Jurkat, Clone E6-1 (cell line): ENCODE measurements at regions not wholly inside any gene's neighbourhood (a gene's known extent, or its start where the extent isn't known, plus 50 kb on each side); places are given as distances from the start of the nearest gene placed in this dataset.

Experiments
- DNase-seq: peaks from one replicate; pipeline ENCODE4 v3.0.0-alpha.2; 2011; ENCODE audit warnings: low read depth, low spot score
- H3K4me3 ChIP-seq: 2 replicates; pipeline ENCODE4 v1.5.1; 2011; ENCODE audit warnings: mild to moderate bottlenecking, low read length, control low read depth, moderate library complexity

GRCh38 chr3:124163689-124164088, 171.8 kb upstream of the ROPN1 start:
- no peak for DNase-seq
- no peak overlapping the region for H3K4me3 ChIP-seq

GRCh38 chr3:124168271-124168670, 176.3 kb upstream of the ROPN1 start:
- no peak overlapping the region for H3K4me3 ChIP-seq
- DNase-seq, result no peak

GRCh38 chr3:124172283-124172682, 180.4 kb upstream of the ROPN1 start:
- no peak for DNase-seq
- H3K4me3 ChIP-seq, result no peak overlapping the region

- no peak overlapping the region for H3K4me3 ChIP-seq
- DNase-seq, result no peak
Measured at GRCh38 chr3:124172816-124173215, 180.9 kb upstream of the ROPN1 start.

- DNase-seq, result no peak
- no peak overlapping the region for H3K4me3 ChIP-seq
Measured at GRCh38 chr3:124174476-124174875, 182.6 kb upstream of the ROPN1 start.

GRCh38 chr3:124174910-124175874, 183.3 kb upstream of the ROPN1 start:
- no peak for DNase-seq
- H3K4me3 ChIP-seq, result no peak overlapping the region

- no peak for DNase-seq
- H3K4me3 ChIP-seq, result no peak overlapping the region
Measured at GRCh38 chr3:124177071-124177470, 185.1 kb upstream of the ROPN1 start.

GRCh38 chr3:124178531-124178930, 186.6 kb upstream of the ROPN1 start:
- no peak overlapping the region for H3K4me3 ChIP-seq
- no peak for DNase-seq

- DNase-seq, result no peak
- H3K4me3 ChIP-seq, result no peak overlapping the region
Measured at GRCh38 chr3:124200407-124200806, 208.5 kb upstream of the ROPN1 start.

GRCh38 chr3:124201226-124201625, 209.3 kb upstream of the ROPN1 start:
- no peak overlapping the region for H3K4me3 ChIP-seq
- no peak for DNase-seq

- no peak for DNase-seq
- no peak overlapping the region for H3K4me3 ChIP-seq
Measured at GRCh38 chr3:124201786-124202185, 209.9 kb upstream of the ROPN1 start.

- no peak overlapping the region for H3K4me3 ChIP-seq
- no peak for DNase-seq
Measured at GRCh38 chr3:124202754-124203153, 210.8 kb upstream of the ROPN1 start.

- no peak for DNase-seq
Measured at GRCh38 chr3:124203292-124203691, 211.4 kb upstream of the ROPN1 start.

GRCh38 chr3:124206225-124207055, 214.5 kb upstream of the ROPN1 start:
- DNase-seq, result no peak
- H3K4me3 ChIP-seq, result no peak overlapping the region

More at GRCh38 chr3:124203292-124203691, 211.4 kb upstream of the ROPN1 start:
- no peak overlapping the region for H3K4me3 ChIP-seq

GRCh38 chr3:124207077-124207476, 215.2 kb upstream of the ROPN1 start:
- H3K4me3 ChIP-seq, result no peak overlapping the region
- no peak for DNase-seq

GRCh38 chr3:124207873-124208485, 216.1 kb upstream of the ROPN1 start:
- DNase-seq, result peak; percentile 11
- H3K4me3 ChIP-seq, result no peak overlapping the region

- H3K4me3 ChIP-seq, result no peak overlapping the region
Measured at GRCh38 chr3:124209426-124209825, 217.5 kb upstream of the ROPN1 start.

GRCh38 chr3:124210899-124211298, 219.0 kb upstream of the ROPN1 start:
- no peak for DNase-seq
- no peak overlapping the region for H3K4me3 ChIP-seq

More at GRCh38 chr3:124209426-124209825, 217.5 kb upstream of the ROPN1 start:
- DNase-seq, result no peak

- DNase-seq, result no peak
- no peak overlapping the region for H3K4me3 ChIP-seq
Measured at GRCh38 chr3:124213641-124214040, 221.7 kb upstream of the ROPN1 start.

GRCh38 chr3:124217542-124217941, 225.6 kb upstream of the ROPN1 start:
- peak; percentile 70 for DNase-seq
- H3K4me3 ChIP-seq, result no peak overlapping the region
